NCI-H2227 (cell line): ENCODE measurements at regions not wholly inside any gene's neighbourhood (a gene's known extent, or its start where the extent isn't known, plus 50 kb on each side); places are given as distances from the start of the nearest gene placed in this dataset.

ENCODE experiments used
- DNase-seq: peaks from one replicate; lab custom pipeline; 2025; ENCODE audit not compliant: unreplicated experiment; lab: John Stamatoyannopoulos, UW

DNA sequence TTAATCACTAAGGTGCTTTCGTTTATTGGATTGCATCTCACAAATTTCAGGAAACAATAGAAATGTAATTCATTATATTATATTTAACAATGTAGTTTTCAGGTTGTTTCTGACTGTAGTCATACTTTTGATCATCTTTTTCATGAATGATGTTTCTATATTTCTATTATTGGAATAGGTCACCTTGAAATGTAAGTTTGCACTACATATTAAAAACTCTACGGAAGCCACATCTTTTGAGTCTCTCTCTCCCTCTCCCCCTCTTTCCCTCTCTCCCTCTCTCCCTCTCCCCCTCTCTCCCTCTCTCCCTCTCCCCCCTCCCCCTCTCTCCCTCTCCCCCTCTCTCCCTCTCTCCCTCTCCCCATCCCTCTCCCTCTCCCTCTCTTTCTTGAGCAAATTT lies 131.3 kb upstream of the FBXL4 start:
- no peak for DNase-seq

DNA sequence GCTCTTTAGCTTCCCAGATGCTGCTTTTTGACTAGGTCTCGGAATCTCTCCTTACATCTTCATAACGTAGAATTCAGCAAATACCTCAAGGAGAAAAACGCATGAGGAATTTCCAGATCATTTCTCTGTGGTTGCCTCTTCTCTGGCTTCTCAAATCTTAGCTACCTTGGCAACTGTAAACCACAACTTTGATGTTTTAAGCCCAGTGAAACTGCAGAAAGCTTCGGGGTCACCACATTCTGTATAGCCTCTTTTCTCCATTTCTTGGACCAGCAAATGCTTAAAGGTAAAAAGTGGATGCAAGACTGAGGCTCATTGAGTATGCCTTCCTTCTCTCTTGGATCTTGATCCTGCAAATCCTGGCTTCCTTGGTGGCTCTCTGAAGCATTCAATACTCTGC lies 125.5 kb upstream of the FBXL4 start:
- DNase-seq = no peak

DNA sequence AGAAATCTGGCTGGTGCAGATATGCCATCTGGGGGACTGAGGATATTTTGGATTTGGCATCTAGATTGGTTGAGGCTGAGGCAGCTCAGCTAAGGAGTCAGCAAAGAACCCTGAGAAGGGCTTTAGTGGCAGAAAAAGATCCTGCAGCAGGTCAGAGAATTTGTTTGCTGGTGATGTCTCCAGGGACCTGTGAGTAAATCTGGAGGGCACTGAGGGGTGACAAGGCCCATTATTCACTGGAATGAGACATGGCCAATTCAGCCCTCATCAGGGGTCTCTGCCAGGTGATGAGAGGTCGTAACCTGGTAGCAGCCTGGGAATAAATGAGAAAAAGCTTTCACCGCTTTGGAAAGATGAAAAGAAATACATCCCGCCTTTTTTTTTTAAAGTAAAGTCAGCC lies 118.3 kb upstream of the FBXL4 start:
- no peak for DNase-seq

DNA sequence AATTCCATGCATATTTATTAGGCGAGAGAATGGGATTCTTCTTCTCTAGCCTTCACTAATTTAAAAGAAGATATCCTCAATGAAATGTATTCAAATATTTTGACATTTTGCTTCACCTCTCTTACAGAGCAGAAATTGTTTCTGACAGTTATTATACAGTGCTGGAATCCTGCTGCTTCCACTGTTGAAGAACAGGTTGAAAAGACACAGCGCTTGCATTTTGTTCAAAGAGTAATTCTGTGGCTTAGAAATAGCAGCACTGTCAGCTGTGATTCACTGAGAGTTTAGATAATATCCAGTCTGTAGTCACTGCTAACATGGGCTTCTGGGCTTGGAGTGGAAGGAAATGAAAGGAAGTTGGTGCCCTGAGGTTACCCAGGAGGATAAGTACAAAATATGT lies 117.1 kb upstream of the FBXL4 start:
- no peak for DNase-seq

DNA sequence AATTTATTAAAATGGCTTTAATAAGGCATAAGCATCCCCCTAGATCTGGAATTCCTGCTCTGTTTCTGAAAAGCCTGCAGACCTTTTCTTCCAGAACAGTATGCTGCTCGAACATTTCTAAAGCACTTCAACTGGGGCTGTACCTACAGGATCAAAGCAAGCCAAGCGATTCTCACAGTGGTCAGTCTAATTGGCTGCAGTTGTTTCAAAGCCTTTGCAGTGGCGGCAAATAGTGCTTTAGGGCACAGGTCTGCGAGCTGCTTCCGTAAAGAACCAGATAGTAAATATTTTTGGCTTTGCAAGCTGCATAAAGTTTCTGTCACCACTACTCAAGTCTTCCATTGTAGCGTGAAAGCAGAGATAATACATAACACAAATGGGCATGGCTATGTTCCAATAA lies 88.9 kb upstream of the FBXL4 start:
- DNase-seq = no peak

DNA sequence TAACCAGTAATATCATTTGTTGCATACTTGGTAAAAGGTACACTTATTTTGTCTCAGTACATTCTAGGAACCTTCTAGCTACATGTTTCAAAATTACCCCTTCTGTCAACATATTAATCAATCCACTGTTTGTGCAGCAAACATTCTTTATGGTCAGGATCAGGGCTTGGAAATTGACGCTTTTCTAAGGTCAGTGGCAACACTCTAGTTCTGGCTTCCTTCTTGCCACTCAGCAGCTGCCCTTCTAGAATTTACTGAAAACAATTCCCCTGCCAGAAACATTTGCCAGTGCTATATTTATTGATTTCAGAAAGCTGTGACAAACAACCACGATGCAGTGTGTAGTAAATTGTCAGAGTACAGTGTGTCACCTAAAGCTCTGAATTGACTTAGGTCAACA lies 84.7 kb upstream of the FBXL4 start:
- DNase-seq = no peak

DNA sequence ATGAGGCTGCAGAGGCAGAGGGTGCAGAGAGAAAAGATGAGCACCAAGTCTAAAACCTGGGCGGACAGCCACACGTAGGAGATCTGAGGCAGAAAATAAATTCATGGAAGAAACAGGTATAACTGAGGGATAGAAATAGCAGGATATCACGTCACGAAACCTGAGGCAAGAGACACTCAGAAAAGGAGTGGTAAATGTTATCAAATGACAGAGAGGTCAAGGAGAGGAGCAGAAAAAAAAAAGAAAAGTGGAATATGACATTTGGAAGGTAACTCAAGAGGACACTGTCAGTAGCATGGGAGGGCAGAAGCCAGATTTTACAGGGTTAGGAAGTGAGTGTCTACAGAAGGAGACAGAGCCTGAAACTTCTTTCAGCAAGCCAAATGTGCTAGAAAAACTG lies 84.2 kb upstream of the FBXL4 start:
- DNase-seq = no peak

DNA sequence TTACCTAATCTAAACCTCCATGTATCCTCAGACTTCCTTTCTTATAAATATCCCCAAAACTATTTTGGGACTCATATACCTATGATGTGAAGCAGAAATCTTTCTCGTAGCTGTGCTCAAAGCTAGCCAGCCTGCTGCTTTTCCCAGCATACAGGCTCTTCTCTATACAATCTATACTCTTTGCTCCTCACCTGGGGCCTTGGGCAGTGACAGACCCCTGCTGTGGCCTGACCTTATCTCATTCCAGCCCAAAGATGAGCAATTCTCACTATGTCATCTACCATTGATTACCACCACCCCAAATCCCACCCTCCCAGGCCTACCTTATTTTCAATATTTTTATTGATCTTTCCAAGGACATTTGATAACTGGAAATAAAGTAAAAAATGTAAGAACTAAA lies 83.2 kb upstream of the FBXL4 start:
- no peak for DNase-seq

DNA sequence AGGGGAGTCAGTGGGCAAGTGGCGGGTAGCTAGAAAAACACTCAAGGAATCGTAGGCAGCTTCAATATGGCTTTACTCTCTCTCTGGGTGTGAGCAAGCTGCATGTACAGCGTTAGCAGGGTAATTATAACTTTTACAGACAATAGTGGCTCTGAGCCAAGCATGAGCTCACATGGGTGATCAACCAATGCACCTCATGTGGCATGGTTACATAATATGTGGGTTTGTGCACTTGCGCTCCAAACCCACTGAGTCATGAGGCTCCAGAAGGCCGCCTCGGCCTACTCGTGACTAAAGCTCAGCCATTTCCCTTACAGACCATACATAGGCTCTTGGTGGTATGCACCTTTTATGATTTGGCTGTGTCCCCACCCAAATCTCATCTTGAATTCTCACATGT lies 78.4 kb upstream of the FBXL4 start:
- DNase-seq = no peak

DNA sequence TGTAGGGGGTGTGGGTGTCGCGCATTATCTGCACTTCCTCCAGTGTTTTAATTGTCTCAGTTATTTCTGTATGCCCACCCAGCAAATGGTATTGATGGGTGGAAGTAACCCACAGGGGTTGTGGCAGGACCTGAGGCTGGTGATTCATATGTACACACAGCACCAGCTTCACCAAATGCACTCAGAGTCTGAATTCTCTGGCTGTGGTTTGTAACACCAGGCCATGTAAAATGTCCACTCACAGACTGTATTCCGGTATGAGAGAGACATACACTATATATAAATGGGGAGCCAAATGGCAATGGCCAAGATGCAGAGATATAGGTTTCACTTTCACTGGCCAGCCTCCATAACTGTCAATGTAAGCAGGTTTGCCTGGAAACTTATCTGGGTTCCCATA lies 76.3 kb upstream of the FBXL4 start:
- DNase-seq = no peak

DNA sequence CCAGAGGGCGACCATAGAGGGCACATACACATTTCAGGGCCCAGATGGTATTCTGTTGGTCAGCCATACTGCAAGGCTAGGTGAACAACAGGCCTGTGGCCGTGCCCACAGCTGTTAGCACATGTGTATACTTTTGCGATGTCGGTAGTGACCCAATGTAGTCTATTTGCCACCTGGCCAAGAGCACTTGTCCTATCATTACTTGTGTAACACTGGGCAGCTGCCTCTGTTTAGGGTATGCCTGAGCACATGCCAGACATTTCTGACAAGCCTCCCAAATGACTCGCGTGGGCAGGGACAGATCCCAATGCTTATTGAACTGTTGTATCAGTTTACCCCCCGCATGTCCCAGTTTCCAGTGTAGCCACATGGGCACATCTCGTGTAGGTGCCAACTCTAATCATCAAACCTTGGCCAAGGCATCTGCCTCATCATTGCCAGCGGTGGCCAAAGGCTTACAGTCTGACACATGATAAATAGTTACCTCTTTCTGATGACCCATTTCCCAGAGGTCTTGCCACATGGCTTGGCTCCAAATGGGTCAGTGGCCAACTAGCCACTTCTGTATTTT lies 74.4 kb upstream of the FBXL4 start:
- no peak for DNase-seq

DNA sequence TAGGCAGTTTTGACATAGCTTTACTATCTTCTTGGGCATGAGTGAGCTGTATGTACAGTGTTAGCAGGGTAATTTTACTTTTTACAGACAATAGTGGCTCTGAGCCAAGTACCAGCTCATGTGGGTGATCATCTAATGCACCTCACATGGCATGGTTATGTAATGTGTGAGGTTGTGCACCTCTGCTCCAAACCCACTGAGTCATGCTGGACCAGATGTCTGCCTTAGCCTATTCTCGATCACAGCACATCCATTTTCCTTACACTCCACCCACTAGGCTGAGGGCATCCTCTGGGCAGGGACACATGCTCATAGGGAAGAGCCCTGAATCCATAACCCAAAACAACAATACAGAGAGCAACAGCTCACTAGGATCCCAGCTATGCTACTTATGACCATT lies 71.6 kb upstream of the FBXL4 start:
- no peak for DNase-seq

DNA sequence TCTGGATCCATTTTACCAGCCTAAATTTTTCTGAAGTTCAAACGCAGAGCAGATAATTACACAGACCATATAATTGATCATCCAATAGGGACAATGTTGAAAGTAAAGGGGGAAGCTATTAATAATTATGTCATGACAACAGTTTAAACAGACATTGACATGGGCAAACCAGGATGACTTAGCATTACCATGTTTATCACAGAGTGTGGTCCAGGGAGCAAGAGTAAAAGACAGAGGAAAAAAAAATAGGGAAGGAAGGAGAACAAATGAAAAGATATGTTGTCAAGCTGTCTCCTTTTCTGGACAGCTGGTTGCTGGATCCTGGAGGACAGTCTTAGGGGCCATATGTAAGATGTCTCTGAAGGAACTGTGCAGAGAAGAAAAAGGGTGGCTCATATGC lies 69.4 kb upstream of the FBXL4 start:
- DNase-seq = no peak

DNA sequence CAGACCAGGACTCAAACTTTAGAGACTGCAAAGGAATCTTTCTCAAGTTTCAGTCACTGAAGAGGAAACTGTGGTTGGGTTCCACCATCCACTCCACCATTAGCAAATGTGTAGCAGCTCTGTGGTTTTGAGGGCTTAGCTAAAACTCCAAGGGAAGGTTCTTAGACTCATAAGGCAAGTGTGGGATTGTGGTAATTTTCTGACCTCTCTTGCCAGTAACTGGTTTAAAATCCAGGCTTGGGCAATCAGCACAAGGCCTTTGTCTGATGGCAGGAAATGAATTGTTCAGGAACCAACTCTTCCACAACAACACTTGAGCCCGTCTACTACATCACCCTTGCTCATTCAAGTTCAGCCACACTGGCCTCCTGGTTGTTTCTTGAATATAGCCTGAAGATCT lies 68.6 kb upstream of the FBXL4 start:
- no peak for DNase-seq

DNA sequence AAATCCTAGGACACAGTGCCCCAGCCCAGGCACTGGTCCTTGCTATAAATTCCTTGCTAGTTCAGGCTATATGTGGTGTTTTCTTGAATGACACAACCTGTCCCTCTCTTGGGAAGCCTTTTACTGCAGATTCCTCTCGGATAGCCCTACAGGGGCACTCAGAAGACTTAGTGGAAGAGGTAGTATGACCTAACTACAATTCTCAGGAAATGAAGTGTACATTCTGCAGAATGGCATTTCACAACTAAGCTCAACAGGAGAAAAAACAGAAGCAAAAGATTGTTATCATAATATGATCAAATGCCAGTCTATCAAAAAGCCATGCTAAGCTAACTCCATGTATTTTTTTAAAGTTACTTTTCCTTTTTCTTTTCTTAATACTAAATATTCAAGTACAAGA lies 66.3 kb upstream of the FBXL4 start:
- no peak for DNase-seq

DNA sequence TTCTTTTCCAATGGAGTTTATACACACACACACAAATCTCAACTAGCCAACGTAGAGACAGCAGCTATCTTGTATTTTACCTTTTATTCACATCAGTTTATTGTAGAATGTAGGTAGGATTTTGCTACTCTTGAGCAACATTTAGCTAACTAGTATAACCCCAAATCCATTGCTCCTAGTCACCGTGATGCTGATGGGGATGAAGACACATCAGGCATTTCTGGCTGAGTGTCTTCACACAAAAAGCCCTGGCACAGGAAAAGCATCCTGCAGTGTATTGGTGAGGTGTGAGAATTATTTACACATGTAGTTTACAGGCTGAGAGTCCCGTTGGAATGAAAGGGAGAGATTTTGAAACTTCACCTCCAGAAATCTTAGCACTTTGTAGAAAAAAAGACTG lies 65.9 kb upstream of the FBXL4 start:
- DNase-seq = no peak

DNA sequence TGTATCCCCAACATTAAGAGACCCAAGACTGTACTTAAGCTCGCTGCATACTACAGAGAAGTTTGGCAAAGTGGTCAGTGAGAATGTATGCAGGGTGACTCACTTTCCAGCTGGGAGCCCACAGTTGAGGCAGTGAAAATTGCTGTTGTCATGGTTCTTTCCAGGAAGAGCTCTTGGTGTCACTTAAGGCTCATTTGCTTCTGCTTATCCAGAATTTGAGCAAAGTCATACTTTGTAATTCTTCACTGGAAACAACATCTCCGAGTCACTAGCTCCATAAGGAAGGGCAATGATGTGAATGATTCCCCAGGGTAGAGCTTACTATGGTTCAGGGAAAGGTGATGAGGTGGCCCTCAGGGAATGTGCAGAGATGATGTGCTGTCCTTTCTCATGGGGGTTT lies 65.4 kb upstream of the FBXL4 start:
- DNase-seq = no peak

DNA sequence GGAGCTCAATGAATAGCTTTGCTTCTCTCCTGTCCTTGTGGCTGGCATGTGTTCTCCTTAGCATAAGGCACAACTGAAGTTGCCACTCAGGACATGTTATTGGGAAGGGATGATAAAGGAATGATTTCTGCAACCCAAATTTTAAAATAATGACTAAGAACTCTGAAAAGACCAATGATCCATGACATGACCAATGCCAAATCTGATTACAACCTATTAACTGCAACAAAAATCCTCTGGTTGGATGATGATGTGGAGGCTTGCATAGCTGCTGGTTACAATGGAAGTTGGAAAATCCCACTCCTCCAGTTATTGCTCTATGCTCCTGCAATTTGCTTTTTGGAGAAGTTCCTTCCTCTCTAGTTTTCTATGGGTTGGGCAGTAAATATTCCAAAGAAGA lies 63.4 kb upstream of the FBXL4 start:
- no peak for DNase-seq

DNA sequence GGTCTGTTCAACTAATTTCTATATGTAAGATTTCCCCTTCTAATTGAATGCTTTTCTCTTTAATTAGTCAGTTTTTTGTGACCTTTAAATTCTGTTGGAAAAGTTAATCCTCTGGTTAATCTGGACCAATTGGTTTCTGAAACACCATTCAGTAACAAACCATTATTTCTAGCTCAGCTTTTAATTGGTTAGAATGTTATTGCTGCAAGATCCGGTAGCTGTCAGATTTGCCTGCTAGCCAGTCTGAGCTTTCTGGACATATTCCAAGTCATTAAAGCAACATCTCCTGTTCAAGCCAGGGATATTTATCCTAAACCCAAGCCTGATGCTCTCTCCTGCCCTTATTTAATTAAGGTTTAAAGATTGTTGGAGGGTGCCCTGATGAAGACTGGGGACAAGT lies 55.1 kb upstream of the FBXL4 start:
- no peak for DNase-seq

DNA sequence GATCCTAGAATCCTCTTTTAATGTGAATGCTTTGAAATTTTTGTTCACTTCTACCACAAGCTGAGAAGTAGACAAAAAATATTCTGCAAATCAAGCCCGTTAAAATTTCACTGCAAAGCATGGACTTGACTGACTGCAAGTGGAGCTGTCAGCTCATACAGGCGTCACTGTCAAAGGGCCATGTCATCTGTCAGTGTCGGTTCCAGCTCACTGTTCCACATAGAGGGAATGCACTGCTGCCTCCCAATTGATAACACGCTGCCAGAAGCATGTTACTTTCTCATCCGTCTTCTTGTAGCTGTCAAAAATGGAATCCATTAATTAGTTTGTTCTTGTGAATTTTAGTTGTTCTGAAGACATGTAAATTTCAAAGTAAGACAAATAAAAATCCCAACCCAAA lies 50.4 kb upstream of the FBXL4 start:
- DNase-seq = no peak
